GM23248 (cell line): ENCODE measurements at regions not wholly inside any gene's neighbourhood (a gene's known extent, or its start where the extent isn't known, plus 50 kb on each side); places are given as distances from the start of the nearest gene placed in this dataset.

Experiments used
- EZH2 ChIP-seq: fragments of 200-600 bp; sonication (generic); IDR thresholded peaks from 2 replicates; pipeline ENCODE4 v1.6.1; 2018; ENCODE audit warnings: antibody characterized with exemption, mild to moderate bottlenecking; ENCODE audit not compliant: insufficient read depth, poor library complexity, severe bottlenecking
- EZH2phosphoT487 ChIP-seq: fragments of 200-600 bp; sonication (generic); IDR thresholded peaks from 2 replicates; pipeline ENCODE4 v1.6.1; 2018; ENCODE audit warnings: antibody characterized with exemption, moderate library complexity, mild to moderate bottlenecking, low read depth; ENCODE audit not compliant: insufficient read depth

DNA sequence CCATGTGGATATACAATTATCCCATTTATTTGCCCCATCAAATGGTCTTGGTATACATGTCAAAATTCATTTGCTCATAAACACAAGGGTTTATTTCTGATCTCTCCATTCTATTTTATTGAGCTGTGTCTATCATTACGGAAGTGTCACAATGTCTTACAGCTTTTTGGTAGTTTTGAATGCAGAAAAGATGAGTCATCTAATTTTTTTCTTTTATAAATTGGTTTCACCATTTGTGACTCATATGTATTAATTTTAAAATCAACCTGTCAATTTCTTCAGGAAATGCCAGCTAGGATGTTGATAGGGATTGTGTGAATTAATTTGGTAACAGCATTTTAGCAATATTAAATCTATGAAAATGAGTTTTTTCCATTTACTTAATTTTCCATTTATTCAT, 2549.4 kb downstream of the PCDH9 start:
- no peak for TF ChIP-seq EZH2
- TF ChIP-seq EZH2phosphoT487, result no peak
